ENCODE measurements at regions not wholly inside any gene's neighbourhood (a gene's known extent, or its start where the extent isn't known, plus 50 kb on each side); places are given as distances from the start of the nearest gene placed in this dataset.

GRCh38 chr20:50456452-50457324, 53.5 kb upstream of the PTPN1 start:
- no peaks in the 10 kb centered on the region for H3K9me2 ChIP-seq (replicated peaks; ENCODE audit: low read depth, low read length)
- no peaks in the 10 kb centered on the region for H4K20me1 ChIP-seq (ENCODE audit: insufficient read depth, low read length, poor library complexity, severe bottlenecking)
- H3K36me3 ChIP-seq (ENCODE audit: insufficient read depth, low read length): no peaks in the 10 kb centered on the region
- no peaks in the 10 kb centered on the region for H3K9me3 ChIP-seq (ENCODE audit: insufficient read depth, low read depth, low read length)
- H3K79me2 ChIP-seq (ENCODE audit: insufficient read depth, low read length): no peaks in the 10 kb centered on the region
- H3F3A ChIP-seq (ENCODE audit: low read depth): no peaks in the 10 kb centered on the region
- H3K4me2 ChIP-seq (ENCODE audit: low read depth, low read length, poor library complexity, severe bottlenecking): no peak overlapping the region
- no peaks in the 10 kb centered on the region for H3K27me3 ChIP-seq (ENCODE audit: insufficient read depth, low read length, poor library complexity, severe bottlenecking)
- no peaks in the 10 kb centered on the region for H3K4me1 ChIP-seq (ENCODE audit: insufficient read depth, low read length, poor library complexity, severe bottlenecking)
- no peak overlapping the region for H3K4me3 ChIP-seq (ENCODE audit: low read length, poor library complexity, severe bottlenecking)
- H2AFZ ChIP-seq (ENCODE audit: low read length): no peak overlapping the region
- no peak overlapping the region for H3K9ac ChIP-seq (ENCODE audit: low read depth, low read length, poor library complexity, severe bottlenecking)
- TF ChIP-seq EZH2phosphoT487 (IDR thresholded peaks at IDR 0.05; ENCODE audit: borderline replicate concordance) (no peak), CTCF (conservative IDR thresholded peaks at IDR 0.05; ENCODE audit: low read length) (peak; percentile 52)

DNA sequence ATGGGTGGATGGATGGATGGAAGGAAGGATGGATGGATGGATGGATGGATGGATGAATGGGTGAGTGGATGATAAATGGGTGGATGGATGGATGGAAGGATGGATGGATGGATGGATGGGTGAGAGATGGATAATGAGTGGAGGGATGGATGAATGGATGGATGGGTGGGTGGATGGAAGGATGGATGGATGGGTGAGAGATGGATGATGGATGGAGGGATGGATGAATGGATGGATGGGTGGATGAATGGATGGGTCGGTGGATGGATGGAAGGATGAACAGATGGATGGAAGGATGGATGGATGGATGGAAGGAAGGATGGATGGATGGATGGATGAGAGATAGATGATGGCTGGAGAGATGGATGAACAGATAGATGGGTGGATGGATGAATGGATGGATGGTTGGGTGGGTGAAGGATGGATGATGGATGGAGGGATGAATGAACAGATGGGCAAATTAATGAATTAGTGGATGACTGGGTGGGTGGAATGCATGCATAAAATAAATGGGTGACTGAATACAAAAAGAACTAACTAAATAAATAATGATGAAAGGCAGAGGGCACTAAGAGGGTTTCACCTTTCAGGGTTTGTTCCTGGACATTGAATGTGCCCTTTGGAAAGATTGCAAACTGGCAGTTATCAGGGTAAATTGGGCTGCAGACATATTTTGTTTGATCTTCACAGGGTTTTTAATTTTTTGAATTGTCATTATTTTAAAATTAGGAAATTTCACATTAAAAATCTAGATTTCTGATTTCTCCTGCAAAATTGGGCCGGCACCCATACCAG, 50.9 kb upstream of the PTPN1 start:
- no peak for TF ChIP-seq CTCF (conservative IDR thresholded peaks at IDR 0.05; ENCODE audit: low read length)
- TF ChIP-seq EZH2phosphoT487 (IDR thresholded peaks at IDR 0.05; ENCODE audit: borderline replicate concordance): no peak
- no peaks in the 10 kb centered on the region for H3K9me3 ChIP-seq (ENCODE audit: insufficient read depth, low read depth, low read length)
- H4K20me1 ChIP-seq (ENCODE audit: insufficient read depth, low read length, poor library complexity, severe bottlenecking): no peaks in the 10 kb centered on the region
- no peaks in the 10 kb centered on the region for H3K36me3 ChIP-seq (ENCODE audit: insufficient read depth, low read length)
- H2AFZ ChIP-seq (ENCODE audit: low read length): no peak overlapping the region
- no peaks in the 10 kb centered on the region for H3K9me2 ChIP-seq (replicated peaks; ENCODE audit: low read depth, low read length)
- no peaks in the 10 kb centered on the region for H3F3A ChIP-seq (ENCODE audit: low read depth)
- no peak overlapping the region for H3K4me3 ChIP-seq (ENCODE audit: low read length, poor library complexity, severe bottlenecking)
- no peaks in the 10 kb centered on the region for H3K79me2 ChIP-seq (ENCODE audit: insufficient read depth, low read length)
- H3K4me2 ChIP-seq (ENCODE audit: low read depth, low read length, poor library complexity, severe bottlenecking): no peak overlapping the region
- no peak overlapping the region for H3K9ac ChIP-seq (ENCODE audit: low read depth, low read length, poor library complexity, severe bottlenecking)
- no peaks in the 10 kb centered on the region for H3K27me3 ChIP-seq (ENCODE audit: insufficient read depth, low read length, poor library complexity, severe bottlenecking)
- H3K4me1 ChIP-seq (ENCODE audit: insufficient read depth, low read length, poor library complexity, severe bottlenecking): no peaks in the 10 kb centered on the region

DNA sequence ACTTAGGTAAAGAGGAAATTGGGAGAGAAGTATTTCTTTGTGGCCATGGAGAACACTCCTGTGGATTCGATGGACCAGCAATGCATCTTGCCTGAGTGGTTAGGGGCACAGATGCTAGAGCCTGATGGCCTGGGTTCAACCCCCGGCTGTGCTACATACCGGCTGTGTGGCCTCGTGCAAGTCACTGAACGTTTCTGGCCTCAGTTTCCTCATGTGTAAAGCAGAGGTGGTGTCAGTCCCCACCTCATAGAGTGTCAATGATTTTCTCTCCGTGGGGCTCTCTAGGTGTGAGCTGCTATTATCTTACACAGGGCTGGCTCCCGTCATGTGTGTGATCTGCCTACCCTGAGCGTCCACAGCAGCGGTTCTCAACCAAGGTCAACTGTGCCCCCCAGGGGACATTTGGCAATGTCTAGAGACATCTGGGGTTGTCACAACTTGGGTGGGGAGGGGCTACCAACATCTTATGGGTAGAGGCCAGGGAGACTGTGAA, 50.0 kb upstream of the PTPN1 start:
- Histone ChIP-seq H3K9me2 (replicated peaks; ENCODE audit: low read depth, low read length) (no peaks in the 10 kb centered on the region), H3K27me3 (ENCODE audit: insufficient read depth, low read length, poor library complexity, severe bottlenecking) (no peaks in the 10 kb centered on the region), H3K4me1 (ENCODE audit: insufficient read depth, low read length, poor library complexity, severe bottlenecking) (no peaks in the 10 kb centered on the region), H3K79me2 (ENCODE audit: insufficient read depth, low read length) (no peaks in the 10 kb centered on the region), H3K9me3 (ENCODE audit: insufficient read depth, low read depth, low read length) (no peaks in the 10 kb centered on the region), H3K36me3 (ENCODE audit: insufficient read depth, low read length) (no peaks in the 10 kb centered on the region), H2AFZ (ENCODE audit: low read length) (no peak overlapping the region), H3K9ac (ENCODE audit: low read depth, low read length, poor library complexity, severe bottlenecking) (no peak overlapping the region), H3F3A (ENCODE audit: low read depth) (no peaks in the 10 kb centered on the region), H3K4me3 (ENCODE audit: low read length, poor library complexity, severe bottlenecking) (no peak overlapping the region), H4K20me1 (ENCODE audit: insufficient read depth, low read length, poor library complexity, severe bottlenecking) (no peaks in the 10 kb centered on the region), H3K4me2 (ENCODE audit: low read depth, low read length, poor library complexity, severe bottlenecking) (no peak overlapping the region)
- no peak for TF ChIP-seq CTCF (conservative IDR thresholded peaks at IDR 0.05; ENCODE audit: low read length)
- no peak for TF ChIP-seq EZH2phosphoT487 (IDR thresholded peaks at IDR 0.05; ENCODE audit: borderline replicate concordance)

All from Loucy (cell line).